Activated effector memory CD4-positive, alpha-beta T cell treated with anti-CD3 and anti-CD28 coated beads, Interleukin-2, amount 50 U/mL, for 16 hours (primary cell): ENCODE measurements at regions not wholly inside any gene's neighbourhood (a gene's known extent, or its start where the extent isn't known, plus 50 kb on each side); places are given as distances from the start of the nearest gene placed in this dataset.
"Not testable (repeated sequence)": the region's sequence is repeated elsewhere in the genome, so short reads cannot be mapped to it uniquely, and the experiment has no call there.

Experiments
- DNase-seq: peaks from one replicate; pipeline ENCODE4 v3.0.0-alpha.2; 2020

- DNase-seq: no peak
Observed at GRCh38 chr10:42351745-42352144, 286.6 kb downstream of the ZNF33B start.

DNA sequence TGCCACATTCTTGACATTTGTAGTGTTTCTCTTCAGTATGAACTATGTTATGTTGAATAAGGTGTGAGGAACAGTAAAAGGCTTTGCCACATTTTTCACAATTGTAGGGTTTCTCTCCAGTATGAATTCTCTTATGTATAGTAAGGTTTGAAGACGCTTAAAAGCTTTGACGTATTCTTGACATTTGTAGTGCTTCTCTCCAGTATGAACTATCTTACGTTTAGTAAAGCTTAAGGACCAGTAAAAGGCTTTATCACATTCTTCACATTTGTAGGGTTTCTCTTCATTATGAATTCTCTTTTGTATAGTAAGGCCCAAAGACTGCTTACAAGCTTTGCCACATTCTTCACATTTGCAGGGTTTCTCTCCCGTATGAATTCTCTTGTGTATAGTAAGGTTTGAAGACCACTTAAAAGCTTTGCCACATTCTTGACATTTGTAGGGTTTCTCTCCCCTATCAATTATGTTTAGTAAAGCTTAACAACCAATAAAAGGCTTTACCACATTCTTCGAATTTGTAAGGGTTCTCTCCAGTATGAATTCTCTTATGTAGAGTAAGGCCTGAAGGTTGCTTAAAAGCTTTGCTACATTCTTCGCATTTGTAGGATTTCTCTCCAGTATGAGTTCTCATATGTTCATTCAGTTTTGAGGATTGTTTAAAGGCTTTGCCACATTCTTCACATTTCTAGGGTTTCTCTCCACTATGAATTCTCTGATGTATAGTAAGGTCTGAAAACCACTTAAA, 301.6 kb downstream of the ZNF33B start:
- not testable (repeated sequence) for DNase-seq

GRCh38 chr10:42335653-42336296, 302.6 kb downstream of the ZNF33B start:
- DNase-seq: not testable (repeated sequence)

- DNase-seq: no peak
Observed at GRCh38 chr10:42304341-42304740, 334.0 kb downstream of the ZNF33B start.

DNA sequence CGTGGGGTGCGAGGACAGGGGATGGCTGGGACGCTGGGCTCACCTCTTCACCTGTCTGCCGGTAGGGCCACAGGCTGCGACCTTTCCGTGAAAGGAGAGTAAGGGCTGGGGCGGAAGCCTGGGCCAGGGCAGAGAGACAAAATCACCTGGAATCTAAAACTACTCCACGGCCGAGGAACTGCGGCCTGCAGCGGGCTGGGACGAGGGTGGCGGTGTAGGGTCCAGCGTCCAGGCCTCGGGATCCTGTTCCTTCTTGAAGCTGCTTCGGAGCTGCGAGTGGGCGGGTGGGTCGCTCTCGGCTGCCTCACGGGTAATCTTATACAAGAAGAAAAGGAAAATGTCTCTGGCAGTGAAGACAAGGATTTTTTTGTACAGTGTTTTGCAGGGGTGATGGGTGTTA, 356.5 kb downstream of the ZNF33B start:
- DNase-seq: not testable (repeated sequence)

DNA sequence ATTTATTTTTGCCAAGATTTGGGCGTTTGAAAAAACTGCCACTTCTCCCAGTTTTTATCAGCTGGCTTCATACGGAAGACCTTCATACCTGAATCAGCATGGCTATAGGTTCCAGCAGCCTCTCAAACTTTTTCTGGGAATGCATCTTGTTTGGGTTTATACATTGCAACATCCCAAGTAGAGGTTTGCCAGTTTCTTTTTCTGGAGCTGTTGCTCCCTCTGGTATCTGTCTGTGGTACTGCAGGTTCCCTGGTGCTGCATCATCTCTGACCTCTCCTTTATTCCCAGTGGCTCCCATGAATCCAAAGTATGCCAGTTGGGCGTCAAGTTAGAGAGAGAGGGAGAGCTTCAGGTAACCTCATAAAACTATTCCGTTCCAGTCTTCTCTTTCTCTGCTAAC, 368.6 kb downstream of the ZNF33B start:
- DNase-seq: not testable (repeated sequence)

DNA sequence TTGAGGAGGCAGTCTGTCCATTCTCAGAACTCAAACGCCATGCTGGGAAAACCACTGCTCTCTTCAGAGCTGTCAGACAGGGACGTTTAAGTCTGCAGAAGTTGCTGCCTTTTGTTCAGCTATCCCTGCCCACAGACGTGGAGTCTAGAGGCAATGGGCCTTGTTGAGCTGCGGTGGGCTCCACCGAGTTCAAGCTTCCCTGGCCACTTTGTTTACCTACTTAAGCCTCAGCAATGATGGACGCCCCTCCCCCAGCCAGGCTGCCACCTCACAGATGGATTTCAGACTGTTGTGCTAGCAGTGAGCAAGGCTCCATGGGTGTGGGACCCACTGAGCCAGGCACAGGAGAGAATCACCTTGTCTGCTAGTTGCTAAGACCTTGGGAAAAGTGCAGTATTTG, 375.1 kb downstream of the ZNF33B start:
- not testable (repeated sequence) for DNase-seq

GRCh38 chr10:42243002-42243401, 395.4 kb downstream of the ZNF33B start:
- not testable (repeated sequence) for DNase-seq

DNA sequence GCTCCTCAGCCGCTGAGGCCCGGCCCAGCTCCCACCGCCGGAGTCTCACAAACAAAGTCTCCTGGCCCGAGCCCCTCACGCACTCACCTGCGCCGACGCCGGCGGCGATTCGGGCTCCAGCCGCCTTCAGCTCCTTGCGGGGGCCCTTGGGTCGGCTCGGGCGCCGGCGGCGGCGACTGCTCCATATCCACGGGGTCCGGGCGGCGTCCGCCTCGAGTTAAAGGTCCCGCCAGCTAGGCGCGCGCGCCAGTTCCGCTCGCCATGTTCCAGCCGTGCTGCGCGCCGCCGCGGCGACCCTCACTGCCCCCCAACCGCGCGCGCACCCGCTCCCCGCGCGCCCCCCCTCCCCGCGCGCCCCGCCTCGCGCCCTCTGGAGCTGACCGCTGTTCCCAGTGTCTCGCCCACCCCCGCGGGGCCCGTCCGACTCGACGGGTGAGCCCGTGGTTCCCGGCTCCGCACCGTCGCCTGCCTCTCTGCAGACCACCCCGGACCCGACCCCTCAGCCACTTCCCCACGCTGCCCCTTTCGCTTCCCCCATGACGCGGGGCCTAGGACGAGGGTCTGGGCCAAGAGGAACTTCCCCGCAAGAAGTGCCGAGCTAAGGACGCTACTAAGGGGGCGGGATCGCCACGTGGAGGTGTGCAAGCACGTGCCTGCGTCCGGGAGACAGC, 396.1 kb downstream of the ZNF33B start:
- no peak for DNase-seq

- not testable (repeated sequence) for DNase-seq
Observed at GRCh38 chr10:42236401-42236800, 402.0 kb downstream of the ZNF33B start.

GRCh38 chr10:42235736-42236135, 402.6 kb downstream of the ZNF33B start:
- DNase-seq: not testable (repeated sequence)

DNA sequence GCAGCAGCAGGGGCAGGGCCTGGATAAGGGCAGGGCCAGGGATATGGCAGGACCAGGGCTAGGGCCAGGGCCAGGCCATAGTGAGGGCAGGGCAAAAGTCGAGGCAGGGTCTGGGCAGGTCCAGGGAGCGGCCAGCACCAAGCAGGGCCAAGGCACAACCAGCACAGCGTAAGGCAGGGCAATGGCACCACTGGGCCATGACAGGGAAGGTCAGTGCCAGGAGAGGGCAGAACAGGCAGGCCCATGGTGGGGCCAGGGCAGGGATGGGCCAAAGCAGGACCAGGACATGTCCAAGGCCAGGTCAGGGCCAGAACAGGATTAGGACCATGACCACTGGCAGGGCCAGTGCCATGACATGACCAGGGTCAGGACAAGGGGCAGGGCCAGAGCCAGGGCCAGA, 403.1 kb downstream of the ZNF33B start:
- DNase-seq: not testable (repeated sequence)

DNA sequence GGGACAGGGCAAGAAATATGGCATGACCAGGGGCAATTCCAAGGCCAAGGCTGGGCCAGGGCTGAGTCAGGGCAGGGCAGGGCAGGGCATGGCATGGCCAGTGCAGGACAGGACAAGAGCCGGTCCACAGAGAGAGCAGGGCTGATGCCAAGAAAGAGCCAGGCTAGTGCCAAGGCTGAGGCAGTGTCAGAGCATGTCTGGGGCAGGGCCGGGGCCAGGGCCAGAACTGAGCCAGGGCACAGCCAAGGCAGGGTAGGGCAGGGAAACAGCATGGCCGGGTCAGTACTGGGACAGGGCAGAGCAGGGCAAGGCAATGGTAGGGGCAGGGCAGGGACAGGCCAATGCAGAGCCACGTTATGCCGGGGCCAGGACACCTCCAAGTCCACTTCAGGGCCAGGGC, 403.9 kb downstream of the ZNF33B start:
- not testable (repeated sequence) for DNase-seq

DNA sequence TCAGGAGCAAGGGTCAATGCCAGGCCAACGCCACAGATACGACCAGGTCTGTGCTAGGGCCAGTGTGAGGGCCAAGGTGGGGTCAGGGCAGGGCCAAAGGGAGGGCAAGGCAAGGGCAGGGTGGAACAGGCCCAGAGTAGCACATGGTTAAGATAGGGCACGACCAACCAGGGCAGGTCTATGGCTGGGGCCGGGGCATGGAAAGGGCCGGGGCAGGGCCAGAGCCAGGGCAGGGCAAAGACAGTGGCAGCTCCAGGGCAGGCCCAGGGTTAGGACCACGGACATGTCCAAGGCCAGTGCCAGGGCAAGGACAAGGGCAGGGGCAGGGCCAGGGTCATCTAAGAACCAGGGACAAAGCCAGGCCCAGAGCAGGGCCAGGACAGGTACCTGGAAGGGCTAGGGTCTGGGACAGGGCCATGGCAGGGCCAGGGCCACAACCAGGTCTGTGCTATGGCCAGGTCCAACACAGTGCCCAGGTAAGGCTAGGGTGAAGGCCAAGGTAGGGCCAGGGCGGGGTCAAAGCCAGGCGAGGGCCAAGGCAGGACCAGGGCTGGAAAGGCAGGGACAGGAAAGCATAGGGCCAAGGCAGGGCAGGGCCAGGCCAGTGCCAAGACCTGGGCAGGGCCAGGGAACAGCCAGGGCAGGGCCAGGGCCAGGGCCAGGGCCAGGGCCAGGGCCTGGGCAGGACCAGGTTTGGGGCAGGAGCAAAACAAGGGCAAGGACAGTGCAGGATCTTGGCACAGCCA, 404.7 kb downstream of the ZNF33B start:
- not testable (repeated sequence) for DNase-seq

GRCh38 chr10:42232955-42233354, 405.4 kb downstream of the ZNF33B start:
- DNase-seq: not testable (repeated sequence)

DNA sequence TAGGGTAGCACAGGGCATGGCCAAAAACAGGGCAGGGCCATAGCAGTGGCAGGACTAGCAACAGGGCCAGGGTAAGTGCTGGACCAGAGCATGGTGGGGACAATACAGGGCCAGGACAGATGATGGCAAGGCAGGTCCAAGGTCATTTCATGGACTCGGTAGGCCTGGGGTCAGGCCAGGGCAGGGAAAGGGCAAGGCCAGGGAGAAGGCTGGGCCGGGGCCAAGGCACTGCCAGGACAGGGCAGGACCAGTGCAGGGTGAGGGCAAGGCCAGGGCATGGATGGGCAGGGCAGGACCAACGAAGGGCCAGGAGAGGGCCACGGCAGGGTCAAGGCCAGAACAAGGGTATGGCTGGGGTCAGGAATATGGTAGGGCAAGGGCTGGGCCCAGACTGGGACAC, 407.6 kb downstream of the ZNF33B start:
- not testable (repeated sequence) for DNase-seq

DNA sequence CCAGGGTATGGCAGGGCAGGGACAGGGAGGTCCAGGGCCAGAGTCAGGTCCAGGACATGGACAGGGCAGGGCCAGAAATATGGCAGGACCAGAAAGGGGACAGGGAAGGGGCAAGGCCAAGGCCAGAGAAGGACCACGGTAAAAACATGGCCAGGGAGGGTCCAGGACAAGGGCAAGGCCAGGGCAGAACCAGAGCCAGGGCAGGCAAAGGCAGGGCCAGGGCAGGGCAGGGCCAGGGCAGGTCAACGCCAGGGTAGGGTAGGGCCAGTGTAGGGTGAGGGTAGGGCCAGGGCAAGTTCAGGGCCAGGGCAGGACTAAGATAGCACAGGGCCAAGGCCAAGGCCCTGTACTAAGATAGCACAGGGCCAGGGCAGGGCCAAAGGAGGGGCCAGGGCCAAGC, 408.3 kb downstream of the ZNF33B start:
- DNase-seq: not testable (repeated sequence)

DNA sequence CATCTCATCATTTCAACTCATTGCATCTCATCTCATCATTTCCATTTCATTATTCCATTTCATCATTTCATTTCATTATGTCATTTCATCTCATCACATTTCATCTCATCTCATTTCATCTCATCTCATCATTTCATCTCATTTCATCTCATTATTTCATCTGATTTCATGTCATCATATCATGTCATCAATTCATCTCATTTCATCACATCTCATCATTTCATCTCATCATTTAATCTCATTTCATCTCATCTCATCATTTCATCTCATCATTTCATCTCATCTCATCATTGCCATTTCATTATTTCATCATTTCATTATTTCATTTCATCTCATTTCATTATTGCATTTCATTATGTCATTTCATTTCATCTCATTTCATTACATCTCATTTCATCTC, 410.5 kb downstream of the ZNF33B start:
- DNase-seq: not testable (repeated sequence)

DNA sequence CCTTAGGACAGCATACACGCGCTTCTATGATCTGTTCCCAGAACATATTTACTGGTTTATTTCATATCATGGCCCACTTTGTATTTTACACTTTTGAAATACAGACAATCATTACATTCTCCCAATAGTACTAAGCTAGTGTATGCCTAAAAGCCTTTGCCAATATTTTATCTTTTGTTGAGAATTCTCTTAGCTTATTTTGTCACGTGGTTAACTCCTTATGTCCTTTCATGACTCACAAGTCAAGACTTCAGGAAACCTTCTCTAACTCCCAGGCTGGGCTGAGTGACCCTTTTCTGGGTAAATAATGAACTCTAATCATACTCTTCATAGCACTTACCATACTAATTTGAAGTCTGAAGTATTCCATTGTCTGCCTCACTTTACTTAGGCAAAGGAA, 444.8 kb downstream of the ZNF33B start:
- not testable (repeated sequence) for DNase-seq

DNA sequence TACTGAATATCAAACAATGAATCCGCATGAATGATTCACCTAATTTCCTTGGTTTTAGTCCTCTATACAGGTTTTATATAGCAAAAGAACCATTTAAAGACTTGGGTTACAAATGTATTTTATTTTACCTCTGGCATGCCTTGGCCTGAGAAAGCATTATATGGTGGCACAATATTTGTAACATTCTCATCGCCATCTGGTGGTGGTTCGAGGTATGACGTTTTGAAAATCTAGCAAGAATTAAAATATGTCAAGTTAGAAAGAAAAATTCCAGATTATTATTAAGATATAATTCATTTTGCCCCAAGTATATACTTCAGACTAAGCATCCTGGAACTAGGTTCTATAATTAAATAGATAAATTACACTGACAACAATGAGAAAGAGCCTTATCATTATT, 445.9 kb downstream of the ZNF33B start:
- DNase-seq: peak; percentile 65

DNA sequence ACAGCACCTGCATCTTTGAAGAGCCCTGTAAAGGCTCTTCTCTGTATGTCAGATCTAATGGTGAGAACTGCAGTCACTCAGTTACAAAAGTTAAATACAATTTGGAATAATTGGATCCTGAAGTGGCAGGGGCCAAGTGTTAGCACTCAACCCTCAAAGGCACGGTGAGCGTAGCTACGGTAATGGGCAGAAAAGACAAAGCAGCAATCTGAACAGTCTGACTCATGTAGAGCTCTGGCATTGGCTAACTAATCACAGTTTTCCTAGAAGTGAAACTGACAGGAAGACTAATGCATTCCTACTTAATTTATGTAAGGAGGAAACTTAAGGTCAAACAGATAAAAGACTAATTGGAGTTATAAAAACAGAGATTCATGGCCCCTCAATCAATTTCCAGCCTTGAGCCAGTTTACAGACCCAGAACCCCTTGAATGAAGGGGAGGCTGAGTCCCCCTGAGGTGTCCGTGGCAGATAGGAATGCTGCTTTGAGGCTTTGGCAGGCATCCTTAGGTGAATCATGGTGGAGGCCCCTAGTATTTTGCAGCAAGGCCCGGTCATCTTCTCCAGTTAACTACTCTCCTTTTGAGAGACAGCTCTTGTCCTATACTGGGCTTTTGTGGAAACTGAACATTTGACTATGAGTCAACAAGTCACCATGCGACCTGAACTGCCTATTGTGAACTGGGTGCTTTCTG, 450.7 kb downstream of the ZNF33B start:
- not testable (repeated sequence) for DNase-seq
